ENCODE measurements at regions not wholly inside any gene's neighbourhood (a gene's known extent, or its start where the extent isn't known, plus 50 kb on each side); places are given as distances from the start of the nearest gene placed in this dataset.
"Not testable (repeated sequence)": the region's sequence is repeated elsewhere in the genome, so short reads cannot be mapped to it uniquely, and the experiment has no call there.

GRCh38 chr12:127048057-127048456 lies 1218.9 kb upstream of the TMEM132C start:
- intact Hi-C loops (cut with micrococcal nuclease) = no loop called here
- no peak for TF ChIP-seq CTCF (IDR thresholded peaks at IDR 0.05)
- no peaks in the 10 kb centered on the region for H3K9me3 ChIP-seq (ENCODE audit: control insufficient read depth, insufficient read depth, low read length)
- H3K4me3 Mint-ChIP-seq = no peak overlapping the region
- H3K27me3 Mint-ChIP-seq (ENCODE audit: low read depth in 2 of 2) = no peaks in the 10 kb centered on the region
- DNase-seq (no peak), ATAC-seq (no peak)
- 85% methylated on average over 1 of the region's 1 CpG for WGBS (ENCODE audit: insufficient coverage)
- no peaks in the 10 kb centered on the region for H3K4me1 Mint-ChIP-seq
- H3K27ac Mint-ChIP-seq = no peak overlapping the region
- peaks cover 0 to 5% of the 10 kb centered on the region in 2 donors for H3K9me3 Mint-ChIP-seq
- no peaks in the 10 kb centered on the region for H3K4me1 ChIP-seq (ENCODE audit: control insufficient read depth, insufficient read depth, low read length)
- no peaks in the 10 kb centered on the region for H3K27me3 ChIP-seq (ENCODE audit: control insufficient read depth, insufficient read depth, low read length)
- H3K27ac ChIP-seq (ENCODE audit: low read length) = no peak overlapping the region
- H3K36me3 ChIP-seq (ENCODE audit: control insufficient read depth, insufficient read depth, low read length) = no peaks in the 10 kb centered on the region
- no peaks in the 10 kb centered on the region for H3K36me3 Mint-ChIP-seq
- no peak overlapping the region for H3K4me3 ChIP-seq (ENCODE audit: low read length)

- ATAC-seq; H3K36me3 Mint-ChIP-seq; H3K27me3 Mint-ChIP-seq (ENCODE audit: low read depth in 2 of 2); H3K36me3 ChIP-seq (ENCODE audit: control insufficient read depth, insufficient read depth, low read length); H3K4me1 ChIP-seq (ENCODE audit: control insufficient read depth, insufficient read depth, low read length); intact Hi-C loops (cut with micrococcal nuclease); H3K27ac ChIP-seq (ENCODE audit: low read length); H3K4me1 Mint-ChIP-seq; H3K27me3 ChIP-seq (ENCODE audit: control insufficient read depth, insufficient read depth, low read length); H3K27ac Mint-ChIP-seq; H3K4me3 ChIP-seq (ENCODE audit: low read length); H3K9me3 Mint-ChIP-seq; DNase-seq; H3K4me3 Mint-ChIP-seq; H3K9me3 ChIP-seq (ENCODE audit: control insufficient read depth, insufficient read depth, low read length): not testable (repeated sequence)
- 91% methylated on average over 6 of the region's 6 CpGs for WGBS (ENCODE audit: insufficient coverage)
Observed at GRCh38 chr12:127048525-127048924, 1218.4 kb upstream of the TMEM132C start.

- 84% methylated on average over 3 of the region's 3 CpGs for WGBS (ENCODE audit: insufficient coverage)
- no peaks in the 10 kb centered on the region for H3K9me3 ChIP-seq (ENCODE audit: control insufficient read depth, insufficient read depth, low read length)
- H3K27ac Mint-ChIP-seq = no peak overlapping the region
- H3K27ac ChIP-seq (ENCODE audit: low read length) = no peak overlapping the region
- ATAC-seq (no peak), DNase-seq (no peak)
- H3K4me1 ChIP-seq (ENCODE audit: control insufficient read depth, insufficient read depth, low read length) = no peaks in the 10 kb centered on the region
- no peaks in the 10 kb centered on the region for H3K36me3 Mint-ChIP-seq
- H3K4me3 ChIP-seq (ENCODE audit: low read length) = no peak overlapping the region
- peaks cover 0 to 5% of the 10 kb centered on the region in 2 donors for H3K9me3 Mint-ChIP-seq
- H3K27me3 ChIP-seq (ENCODE audit: control insufficient read depth, insufficient read depth, low read length) = no peaks in the 10 kb centered on the region
- H3K36me3 ChIP-seq (ENCODE audit: control insufficient read depth, insufficient read depth, low read length) = no peaks in the 10 kb centered on the region
- H3K4me3 Mint-ChIP-seq = no peak overlapping the region
- H3K27me3 Mint-ChIP-seq (ENCODE audit: low read depth in 2 of 2) = no peaks in the 10 kb centered on the region
- no peaks in the 10 kb centered on the region for H3K4me1 Mint-ChIP-seq
- TF ChIP-seq CTCF (IDR thresholded peaks at IDR 0.05) = no peak
- intact Hi-C loops (cut with micrococcal nuclease) = no loop called here
Observed at GRCh38 chr12:127051139-127051538, 1215.8 kb upstream of the TMEM132C start.

GRCh38 chr12:127052511-127053232 lies 1214.3 kb upstream of the TMEM132C start:
- H3K27me3 ChIP-seq (ENCODE audit: control insufficient read depth, insufficient read depth, low read length) = no peaks in the 10 kb centered on the region
- H3K36me3 Mint-ChIP-seq = no peaks in the 10 kb centered on the region
- DNase-seq (no peak), ATAC-seq (no peak)
- no peak for TF ChIP-seq CTCF (IDR thresholded peaks at IDR 0.05)
- no peak overlapping the region for H3K4me3 ChIP-seq (ENCODE audit: low read length)
- H3K4me3 Mint-ChIP-seq = no peak overlapping the region
- peaks cover 0 to 3% of the 10 kb centered on the region in 2 donors for H3K9me3 Mint-ChIP-seq
- intact Hi-C loops (cut with micrococcal nuclease) = no loop called here
- no peak overlapping the region for H3K27ac Mint-ChIP-seq
- no peaks in the 10 kb centered on the region for H3K36me3 ChIP-seq (ENCODE audit: control insufficient read depth, insufficient read depth, low read length)
- no peaks in the 10 kb centered on the region for H3K27me3 Mint-ChIP-seq (ENCODE audit: low read depth in 2 of 2)
- WGBS (ENCODE audit: insufficient coverage) = 80% methylated on average over 6 of the region's 7 CpGs
- no peaks in the 10 kb centered on the region for H3K9me3 ChIP-seq (ENCODE audit: control insufficient read depth, insufficient read depth, low read length)
- no peak overlapping the region for H3K27ac ChIP-seq (ENCODE audit: low read length)
- H3K4me1 Mint-ChIP-seq = no peaks in the 10 kb centered on the region
- H3K4me1 ChIP-seq (ENCODE audit: control insufficient read depth, insufficient read depth, low read length) = no peaks in the 10 kb centered on the region

All from natural killer cell (primary cell).